ENCODE measurements at regions not wholly inside any gene's neighbourhood (a gene's known extent, or its start where the extent isn't known, plus 50 kb on each side); places are given as distances from the start of the nearest gene placed in this dataset.

DNA sequence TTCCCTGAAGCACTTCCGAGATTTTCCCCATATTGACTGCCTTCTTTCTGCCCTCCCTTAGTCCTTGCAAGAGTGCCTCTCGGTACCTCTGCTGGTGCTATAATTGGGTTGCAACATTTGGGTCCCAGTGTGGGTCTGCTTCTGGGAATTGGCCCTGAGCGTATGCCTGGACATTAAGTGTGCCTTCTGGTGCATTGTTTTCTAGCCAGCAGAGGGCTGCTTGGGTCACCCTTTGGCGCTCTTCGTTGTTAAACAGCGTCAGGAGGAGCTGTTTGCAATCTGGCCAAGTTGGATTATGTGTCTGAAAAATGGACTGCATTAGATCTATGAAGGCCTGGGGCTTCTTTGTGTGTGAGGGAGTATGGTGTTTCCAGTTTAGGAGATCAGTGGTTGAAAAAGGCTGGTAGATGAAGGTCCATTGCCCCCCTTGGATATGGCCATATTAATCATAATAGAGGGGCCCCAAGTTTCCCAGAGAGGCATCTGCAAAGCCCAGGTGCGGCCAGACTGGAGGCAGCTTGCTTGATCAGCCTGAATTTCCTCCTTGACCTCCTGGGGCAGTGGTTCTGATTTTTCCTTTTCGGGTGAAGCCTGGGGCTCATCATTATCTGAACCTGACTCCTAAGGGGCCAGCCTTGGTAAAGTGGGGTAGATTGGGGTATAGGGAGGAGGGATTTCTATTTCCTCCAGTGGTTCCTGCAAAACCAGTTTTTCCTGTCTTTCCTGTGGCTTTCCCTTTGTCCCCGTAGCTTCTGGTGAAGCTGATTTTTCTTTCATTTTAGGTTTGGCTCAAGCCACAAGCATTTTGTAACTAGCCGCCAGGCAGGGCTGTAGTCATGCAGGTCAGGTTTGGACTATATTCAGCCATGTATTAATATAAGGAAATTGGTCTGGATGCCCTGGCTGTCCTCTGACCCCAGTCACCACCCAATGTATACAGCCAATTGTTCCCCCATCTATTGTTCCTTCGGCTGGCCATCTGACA lies 85.4 kb upstream of the GPR6 start:
- TF ChIP-seq, protein P1, sequence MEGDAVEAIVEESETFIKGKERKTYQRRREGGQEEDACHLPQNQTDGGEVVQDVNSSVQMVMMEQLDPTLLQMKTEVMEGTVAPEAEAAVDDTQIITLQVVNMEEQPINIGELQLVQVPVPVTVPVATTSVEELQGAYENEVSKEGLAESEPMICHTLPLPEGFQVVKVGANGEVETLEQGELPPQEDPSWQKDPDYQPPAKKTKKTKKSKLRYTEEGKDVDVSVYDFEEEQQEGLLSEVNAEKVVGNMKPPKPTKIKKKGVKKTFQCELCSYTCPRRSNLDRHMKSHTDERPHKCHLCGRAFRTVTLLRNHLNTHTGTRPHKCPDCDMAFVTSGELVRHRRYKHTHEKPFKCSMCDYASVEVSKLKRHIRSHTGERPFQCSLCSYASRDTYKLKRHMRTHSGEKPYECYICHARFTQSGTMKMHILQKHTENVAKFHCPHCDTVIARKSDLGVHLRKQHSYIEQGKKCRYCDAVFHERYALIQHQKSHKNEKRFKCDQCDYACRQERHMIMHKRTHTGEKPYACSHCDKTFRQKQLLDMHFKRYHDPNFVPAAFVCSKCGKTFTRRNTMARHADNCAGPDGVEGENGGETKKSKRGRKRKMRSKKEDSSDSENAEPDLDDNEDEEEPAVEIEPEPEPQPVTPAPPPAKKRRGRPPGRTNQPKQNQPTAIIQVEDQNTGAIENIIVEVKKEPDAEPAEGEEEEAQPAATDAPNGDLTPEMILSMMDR (IDR thresholded peaks at IDR 0.05; ENCODE audit: borderline replicate concordance, extremely low read depth, low read length, poor library complexity, severe bottlenecking): no peak
- TF ChIP-seq EZH2 (IDR thresholded peaks at IDR 0.05; ENCODE audit: borderline replicate concordance, low read depth, low read length, severe bottlenecking): no peak

Measured in DND-41 (cell line).